Type B pancreatic cell (in vitro differentiated cells): ENCODE measurements at regions not wholly inside any gene's neighbourhood (a gene's known extent, or its start where the extent isn't known, plus 50 kb on each side); places are given as distances from the start of the nearest gene placed in this dataset.
"Not testable (repeated sequence)": the region's sequence is repeated elsewhere in the genome, so short reads cannot be mapped to it uniquely, and the experiment has no call there.

ENCODE experiments used
- DNase-seq: peaks from one replicate; pipeline ENCODE4 v3.0.0; 2021; ENCODE audit warnings: mixed read lengths; ENCODE audit not compliant: unreplicated experiment; ENCODE audit errors: extremely low spot score
- H3K27ac Mint-ChIP-seq: 2 replicates; pipeline ENCODE4 v1.8.0; 2021; ENCODE audit warnings: mild to moderate bottlenecking, mixed read lengths
- H3K27me3 Mint-ChIP-seq: 2 replicates; pipeline ENCODE4 v1.8.0; 2021; ENCODE audit warnings: mixed read lengths
- H3K36me3 Mint-ChIP-seq: 2 replicates; pipeline ENCODE4 v1.8.0; 2021; ENCODE audit warnings: mixed read lengths
- H3K4me1 Mint-ChIP-seq: one replicate; pipeline ENCODE4 v1.8.0; 2021; ENCODE audit warnings: mixed read lengths; ENCODE audit not compliant: unreplicated experiment
- H3K4me3 Mint-ChIP-seq: 2 replicates; pipeline ENCODE4 v1.8.0; 2021; ENCODE audit warnings: mild to moderate bottlenecking, mixed read lengths
- H3K9me3 Mint-ChIP-seq: 2 replicates; pipeline ENCODE4 v1.8.0; 2021; ENCODE audit warnings: mixed read lengths
- TF ChIP-seq, protein P1 (sequence below): fragments of 200-600 bp; sonication (generic); conservative IDR thresholded peaks from 2 replicates; pipeline ENCODE4 v1.5.0; 2021; ENCODE audit warnings: antibody characterized with exemption, mild to moderate bottlenecking

DNA sequence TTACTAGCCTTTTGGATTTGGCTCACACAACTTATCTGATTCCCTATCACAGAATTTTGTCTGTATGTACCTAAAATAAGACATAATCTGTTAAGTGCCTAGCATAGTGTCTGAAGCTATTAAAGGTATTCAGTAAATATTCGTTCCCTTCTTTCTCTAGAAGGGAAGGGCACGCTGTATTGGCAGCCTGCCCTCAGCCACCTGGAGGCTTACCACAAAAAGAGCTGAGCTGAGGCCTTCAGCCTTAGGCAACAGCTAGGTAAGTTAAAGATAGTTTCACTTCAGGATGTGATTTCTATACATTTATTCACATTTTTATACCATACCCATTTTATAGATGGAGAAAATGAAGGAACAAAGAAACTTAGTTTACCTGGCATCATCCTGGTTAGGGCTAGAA is 400.0 kb upstream of the LCORL start:
- Mint-ChIP-seq H3K27ac (no peak overlapping the region), H3K4me3 (no peak overlapping the region), H3K36me3 (no peaks in the 10 kb centered on the region), H3K9me3 (no peaks in the 10 kb centered on the region), H3K4me1 (no peaks in the 10 kb centered on the region), H3K27me3 (no peaks in the 10 kb centered on the region)
- TF ChIP-seq, protein P1, sequence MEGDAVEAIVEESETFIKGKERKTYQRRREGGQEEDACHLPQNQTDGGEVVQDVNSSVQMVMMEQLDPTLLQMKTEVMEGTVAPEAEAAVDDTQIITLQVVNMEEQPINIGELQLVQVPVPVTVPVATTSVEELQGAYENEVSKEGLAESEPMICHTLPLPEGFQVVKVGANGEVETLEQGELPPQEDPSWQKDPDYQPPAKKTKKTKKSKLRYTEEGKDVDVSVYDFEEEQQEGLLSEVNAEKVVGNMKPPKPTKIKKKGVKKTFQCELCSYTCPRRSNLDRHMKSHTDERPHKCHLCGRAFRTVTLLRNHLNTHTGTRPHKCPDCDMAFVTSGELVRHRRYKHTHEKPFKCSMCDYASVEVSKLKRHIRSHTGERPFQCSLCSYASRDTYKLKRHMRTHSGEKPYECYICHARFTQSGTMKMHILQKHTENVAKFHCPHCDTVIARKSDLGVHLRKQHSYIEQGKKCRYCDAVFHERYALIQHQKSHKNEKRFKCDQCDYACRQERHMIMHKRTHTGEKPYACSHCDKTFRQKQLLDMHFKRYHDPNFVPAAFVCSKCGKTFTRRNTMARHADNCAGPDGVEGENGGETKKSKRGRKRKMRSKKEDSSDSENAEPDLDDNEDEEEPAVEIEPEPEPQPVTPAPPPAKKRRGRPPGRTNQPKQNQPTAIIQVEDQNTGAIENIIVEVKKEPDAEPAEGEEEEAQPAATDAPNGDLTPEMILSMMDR = no peak
- DNase-seq = no peak

DNA sequence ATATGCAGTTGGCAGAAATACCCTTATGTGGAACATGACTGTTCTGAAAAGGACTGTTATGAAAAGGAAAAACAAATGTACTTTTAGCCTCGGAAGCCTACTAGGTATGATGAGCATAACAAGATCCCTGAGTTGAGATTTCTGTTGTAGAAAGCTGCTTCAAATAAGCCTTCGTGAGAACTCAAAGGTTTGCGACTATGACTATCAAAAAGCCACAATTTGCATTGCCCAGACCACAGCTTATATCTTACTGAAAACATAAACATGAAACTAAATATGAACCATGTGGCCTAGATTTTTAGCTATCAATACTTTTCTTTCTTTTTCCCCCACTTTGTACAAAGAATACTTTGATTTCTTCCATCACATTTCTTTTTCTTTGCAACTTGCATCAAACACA is 398.2 kb upstream of the LCORL start:
- no peaks in the 10 kb centered on the region for H3K36me3 Mint-ChIP-seq
- TF ChIP-seq, protein P1 = no peak
- DNase-seq = no peak

DNA sequence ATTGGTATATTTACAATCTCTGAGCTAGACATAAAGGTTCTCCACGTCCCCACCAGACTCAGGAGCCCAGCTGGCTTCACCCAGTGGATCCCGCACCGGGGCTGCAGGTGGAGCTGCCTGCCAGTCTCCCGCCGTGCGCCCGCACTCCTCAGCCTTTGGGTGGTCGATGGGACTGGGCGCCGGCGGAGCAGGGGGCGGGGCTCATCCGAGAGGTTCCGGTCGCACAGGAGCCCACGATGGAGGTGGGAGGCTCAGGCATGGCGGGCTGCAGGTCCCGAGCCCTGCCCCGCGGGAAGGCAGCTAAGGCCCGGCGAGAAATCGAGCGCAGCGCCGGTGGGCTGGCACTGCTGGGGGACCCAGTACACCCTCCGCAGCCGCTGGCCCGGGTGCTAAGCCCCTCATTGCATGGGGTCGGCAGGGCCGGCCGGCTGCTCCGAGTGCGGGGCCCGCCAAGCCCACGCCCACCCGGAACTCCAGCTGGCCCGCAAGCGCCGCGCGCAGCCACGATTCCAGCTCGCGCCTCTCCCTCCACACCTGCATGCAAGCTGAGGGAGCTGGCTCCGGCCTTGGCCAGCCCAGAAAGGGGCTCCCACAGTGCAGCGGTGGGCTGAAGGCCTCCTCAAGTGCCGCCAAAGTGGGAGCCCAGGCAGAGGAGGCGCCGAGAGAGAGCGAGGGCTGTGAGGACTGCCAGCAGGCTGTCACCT is 396.8 kb upstream of the LCORL start:
- H3K9me3 Mint-ChIP-seq, H3K36me3 Mint-ChIP-seq, H3K4me3 Mint-ChIP-seq, DNase-seq, H3K27me3 Mint-ChIP-seq, H3K4me1 Mint-ChIP-seq, H3K27ac Mint-ChIP-seq: not testable (repeated sequence)

More for the DNA sequence above, 398.2 kb upstream of the LCORL start:
- no peak overlapping the region for H3K27ac Mint-ChIP-seq
- no peaks in the 10 kb centered on the region for H3K9me3 Mint-ChIP-seq
- H3K4me1 Mint-ChIP-seq = no peaks in the 10 kb centered on the region
- H3K4me3 Mint-ChIP-seq = no peak overlapping the region
- no peaks in the 10 kb centered on the region for H3K27me3 Mint-ChIP-seq

DNA sequence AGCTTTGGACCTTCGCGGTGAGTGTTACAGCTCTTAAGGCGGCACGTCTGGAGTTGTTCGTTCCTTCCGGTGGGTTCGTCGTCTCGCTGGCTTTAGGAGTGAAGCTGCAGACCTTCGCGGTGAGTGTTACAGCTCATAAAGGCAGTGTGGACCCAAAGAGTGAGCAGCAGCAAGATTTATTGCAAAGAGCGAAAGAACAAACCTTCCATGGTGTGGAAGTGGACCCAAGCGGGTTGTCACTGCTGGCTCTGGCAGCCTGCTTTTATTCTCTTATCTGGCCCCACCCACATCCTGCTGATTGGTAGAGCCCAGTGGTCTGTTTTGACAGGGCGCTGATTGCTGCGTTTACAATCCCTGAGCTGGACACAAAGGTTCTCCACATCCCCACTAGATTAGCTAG is 396.1 kb upstream of the LCORL start:
- not testable (repeated sequence) for H3K4me3 Mint-ChIP-seq, H3K27me3 Mint-ChIP-seq, H3K9me3 Mint-ChIP-seq, H3K36me3 Mint-ChIP-seq, H3K4me1 Mint-ChIP-seq, DNase-seq, H3K27ac Mint-ChIP-seq

DNA sequence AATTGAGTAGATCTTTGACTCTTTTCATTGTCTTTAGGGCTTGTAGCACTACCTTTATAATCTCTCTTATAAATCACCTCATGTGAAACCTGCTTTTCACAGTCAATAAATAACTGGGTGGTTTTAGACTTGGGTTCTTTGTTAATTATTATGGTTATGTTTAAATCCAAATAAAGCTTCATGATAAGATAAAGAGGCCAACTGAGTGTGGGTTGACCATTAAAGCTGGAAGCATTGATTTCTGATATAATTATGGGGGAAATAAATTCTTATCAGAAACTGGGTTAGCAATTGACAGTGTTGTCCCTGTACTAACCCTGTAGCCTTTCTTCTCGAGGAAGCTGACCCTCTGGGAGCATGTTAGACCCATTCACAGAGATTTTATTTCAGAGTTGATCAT is 384.7 kb upstream of the LCORL start:
- TF ChIP-seq, protein P1 = no peak
- Mint-ChIP-seq H3K27me3 (peaks cover 7% of the 10 kb centered on the region), H3K4me3 (no peak overlapping the region), H3K9me3 (no peaks in the 10 kb centered on the region), H3K36me3 (no peaks in the 10 kb centered on the region), H3K4me1 (no peaks in the 10 kb centered on the region), H3K27ac (no peak overlapping the region)
- DNase-seq = no peak

DNA sequence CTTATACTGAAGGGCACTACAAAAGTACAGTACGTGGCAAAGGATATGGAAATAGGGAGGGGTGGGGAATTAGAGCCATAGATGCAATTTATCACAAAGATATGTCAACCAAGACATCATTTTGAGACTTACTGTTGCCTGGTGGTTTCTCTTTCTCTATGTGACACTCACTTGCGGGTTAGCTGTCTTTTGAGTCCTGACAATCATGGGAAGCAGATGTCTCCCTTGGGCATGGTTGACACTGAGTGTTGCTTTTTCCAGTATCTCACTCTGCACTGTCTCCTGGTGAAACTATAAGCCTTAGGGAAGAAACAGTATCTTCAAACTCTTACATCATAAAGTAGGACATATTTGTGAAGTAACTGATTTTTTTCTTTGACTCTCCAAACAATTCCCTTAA is 383.5 kb upstream of the LCORL start:
- Mint-ChIP-seq H3K27ac (no peak overlapping the region), H3K36me3 (no peaks in the 10 kb centered on the region), H3K4me3 (no peak overlapping the region), H3K4me1 (no peaks in the 10 kb centered on the region), H3K9me3 (no peaks in the 10 kb centered on the region), H3K27me3 (peaks cover 7% of the 10 kb centered on the region)
- TF ChIP-seq, protein P1 = no peak
- no peak for DNase-seq

DNA sequence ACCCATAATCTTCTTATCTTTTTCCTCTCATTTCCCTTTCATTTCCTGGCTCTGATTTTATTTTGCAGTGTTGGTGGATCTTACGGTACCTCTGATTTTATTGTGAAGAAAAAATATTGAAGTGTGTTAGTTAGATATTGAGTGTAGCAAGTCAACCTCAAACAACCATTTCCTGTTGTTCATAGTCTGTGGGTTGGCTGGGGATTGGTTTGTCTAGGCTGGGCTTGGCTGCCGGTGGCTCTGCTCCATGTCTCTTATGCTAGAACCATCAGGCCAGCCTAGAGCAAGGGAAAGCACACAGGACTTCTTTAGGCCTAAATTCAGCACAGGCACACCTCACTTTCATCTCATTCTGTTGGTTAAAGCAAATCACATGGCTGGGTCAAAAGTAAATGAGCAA is 383.1 kb upstream of the LCORL start:
- no peaks in the 10 kb centered on the region for H3K4me1 Mint-ChIP-seq
- no peak overlapping the region for H3K27ac Mint-ChIP-seq
- no peaks in the 10 kb centered on the region for H3K9me3 Mint-ChIP-seq

More for the DNA sequence above, 383.1 kb upstream of the LCORL start:
- Mint-ChIP-seq H3K4me3 (no peak overlapping the region), H3K27me3 (peaks cover 6% of the 10 kb centered on the region), H3K36me3 (no peaks in the 10 kb centered on the region)
- DNase-seq = no peak
- TF ChIP-seq, protein P1 = no peak
